ENCODE measurements at regions not wholly inside any gene's neighbourhood (a gene's known extent, or its start where the extent isn't known, plus 50 kb on each side); places are given as distances from the start of the nearest gene placed in this dataset.

GRCh38 chr13:110784704-110785103, 71.2 kb downstream of the ING1 start:
- TF ChIP-seq EZH2 (IDR thresholded peaks at IDR 0.05; ENCODE audit: low read length, missing control alignments) (no peak), CTCF (conservative IDR thresholded peaks at IDR 0.05 in 1 of 2, IDR thresholded peaks at IDR 0.05 in 1 of 2; ENCODE audit: low read depth in 1 of 2, low read length in 2 of 2) (no peak)

Measured in fibroblast of lung (primary cell).